Heart right ventricle (tissue), 16 donors: ENCODE measurements at regions not wholly inside any gene's neighbourhood (a gene's known extent, or its start where the extent isn't known, plus 50 kb on each side); places are given as distances from the start of the nearest gene placed in this dataset.

Source experiments
- ATAC-seq, 8 donors: fragments of 200-7000 bp; cut with Tn5 transposase; one replicate each; pipeline ENCODE4 v1.9.1; 2020; ENCODE audit warnings: mild to moderate bottlenecking in 8 of 8, moderate library complexity in 8 of 8, moderate number of reproducible peaks in 1 of 8
- DNase-seq, 2 donors: peaks; one replicate each; pipeline ENCODE4 v3.0.0-alpha.2; 2020
- H3K27ac ChIP-seq, 10 donors: fragments of 200-600 bp; sonication (generic) in 2 of 10; one replicate each; pipeline versions ENCODE4 v1.5.0 to v1.8.0; 2020 to 2022; ENCODE audit warnings: mild to moderate bottlenecking in 3 of 10
- H3K27me3 ChIP-seq, 7 donors: fragments of 200-600 bp; one replicate each; pipeline ENCODE4 v1.8.0; 2021 to 2022; ENCODE audit warnings: mild to moderate bottlenecking in 2 of 7
- H3K36me3 ChIP-seq, 9 donors: fragments of 200-600 bp; sonication (generic) in 1 of 9; one replicate each; pipeline versions ENCODE4 v1.5.0 to v1.8.0; 2020 to 2022; ENCODE audit warnings: mild to moderate bottlenecking in 2 of 9
- H3K4me1 ChIP-seq, 9 donors: fragments of 200-600 bp; sonication (generic) in 1 of 9; one replicate each; pipeline versions ENCODE4 v1.5.0 to v1.8.0; 2020 to 2022; ENCODE audit warnings: mild to moderate bottlenecking in 4 of 9
- H3K4me3 ChIP-seq, 10 donors: fragments of 200-600 bp; sonication (generic) in 2 of 10; one replicate each; pipeline versions ENCODE4 v1.5.0 to v1.8.0; 2020 to 2022; ENCODE audit warnings: mild to moderate bottlenecking in 7 of 10, moderate library complexity in 2 of 10
- H3K9me3 ChIP-seq, 11 donors: fragments of 200-600 bp in 10 of 11; sonication (generic) in 2 of 11; one replicate each; pipeline versions ENCODE4 v1.5.0 to v1.8.0; 2013 to 2022; ENCODE audit warnings: mild to moderate bottlenecking in 2 of 11, control low read depth in 1 of 11, moderate library complexity in 1 of 11
- WGBS, 2 donors: extraction: QIAGEN DNeasy Blood & Tissue Kit; methylation state at CpG; one replicate each; pipeline ENCODE4 v1.1.7; 2013; ENCODE audit warnings: inconsistent platforms in 1 of 2; 5-methylcytosine and 5-hydroxymethylcytosine counted together
- intact Hi-C, 10 donors: fragments of 100-400 bp; cut with DNase I; formaldehyde crosslinking; loops; one replicate each; pipeline versions ENCODE4 v1.11.1 to v1.14.2; 2022
- TF ChIP-seq, protein P1 (sequence below), 9 donors: fragments of 200-600 bp; sonication (generic) in 2 of 9; IDR thresholded peaks; one replicate each; pipeline versions ENCODE4 v1.5.0 to v1.8.0; 2021 to 2022; ENCODE audit warnings: antibody characterized with exemption in 9 of 9, mild to moderate bottlenecking in 5 of 9, moderate library complexity in 1 of 9
- donor health status: Arrhythmogenic right ventricular cardiomyopathy.
- donor health status: ischemic (EF 13 %, LVEDD 7.1; RV severe dilation, severe dysfunction).
- donor health status: healthy with polysubstance abuse.
- donor health status: DM: no; HTN: yes; CAD: no.
- donor health status: DM: no; HTN: no; CAD: no.
- donor health status: ischemic (EF 25% LVEDD 6.9; RV normal size, moderate dysfunction).
- donor health status: ischemic (EF 25% LVEDD 5.7; RV mildly dilated, moderate dysfunction).
- donor health status: healthy.
- donor health status: DM: yes; HTN: yes; CAD: no.
- donor health status: Ischemic cardiomyopathy.
- donor health status: ischemic (EF 35%, LVEDD 5.7; RV mildly dilated, moderate dysfunction).
- donor health status: nonischemic (EF 11% LVEDD 7.7; RV severe dilation, severe dysfunction).
- donor health status: DM: yes; HTN: yes; CAD: no.
- donor health status: PGD.
- donor health status: ischemic (EF 29% LVEDD 5.4; RV normal size, mild dysfunction).
- donor health status: nonischemic (EF 23%, LVEDD 6.1; RV moderate dilation, normal function).

DNA sequence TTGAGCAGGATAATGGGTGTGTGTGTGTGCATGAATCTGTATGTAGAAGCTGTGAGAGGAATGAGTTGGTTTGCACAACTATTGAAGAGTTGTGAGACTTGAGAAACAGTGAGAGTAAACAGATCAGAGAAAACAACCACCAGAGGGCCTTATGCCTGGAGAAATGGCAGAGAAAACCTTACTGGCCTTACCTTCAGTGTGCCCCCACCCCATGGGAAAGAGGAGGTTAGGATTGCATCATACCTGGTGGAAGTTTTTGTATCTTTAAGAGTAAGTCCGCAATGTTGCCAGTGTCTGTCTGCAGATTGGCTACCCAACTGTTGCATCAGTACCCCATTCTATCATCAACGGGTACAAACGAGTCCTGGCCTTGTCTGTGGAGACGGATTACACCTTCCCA lies 1909.4 kb upstream of the WWC1 start:
- no peaks in the 10 kb centered on the region for H3K36me3 ChIP-seq
- 62 to 71% methylated on average over 4 of the region's 4 CpGs for WGBS, 2 donors

DNA sequence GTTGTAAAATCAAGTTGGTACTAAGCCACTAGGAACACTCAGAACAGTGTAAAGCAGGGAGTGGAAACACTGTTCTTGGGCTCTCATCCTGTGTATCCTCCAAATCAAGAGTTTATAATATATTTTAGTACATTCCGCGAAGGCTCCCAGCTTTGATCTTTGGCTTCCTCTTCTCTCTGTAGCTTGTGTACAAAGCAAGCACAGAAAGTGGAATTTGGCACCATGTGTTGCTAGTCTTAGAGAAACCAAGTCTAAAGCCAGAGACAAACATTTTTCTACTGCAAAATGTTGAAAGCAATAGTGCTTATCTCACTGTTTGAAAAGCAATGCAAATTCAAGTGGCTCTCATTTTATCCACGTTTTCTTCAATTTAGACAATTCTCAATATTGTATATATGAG lies 1893.3 kb upstream of the WWC1 start:
- H3K4me3 ChIP-seq, result no peak overlapping the region
- WGBS, 2 donors, result 52 to 58% methylated on average over 3 of the region's 3 CpGs
- H3K9me3 ChIP-seq, result peaks cover 0 to 11% (median 0%) of the 10 kb centered on the region in 11 donors
- H3K36me3 ChIP-seq, result no peaks in the 10 kb centered on the region
- TF ChIP-seq, protein P1, sequence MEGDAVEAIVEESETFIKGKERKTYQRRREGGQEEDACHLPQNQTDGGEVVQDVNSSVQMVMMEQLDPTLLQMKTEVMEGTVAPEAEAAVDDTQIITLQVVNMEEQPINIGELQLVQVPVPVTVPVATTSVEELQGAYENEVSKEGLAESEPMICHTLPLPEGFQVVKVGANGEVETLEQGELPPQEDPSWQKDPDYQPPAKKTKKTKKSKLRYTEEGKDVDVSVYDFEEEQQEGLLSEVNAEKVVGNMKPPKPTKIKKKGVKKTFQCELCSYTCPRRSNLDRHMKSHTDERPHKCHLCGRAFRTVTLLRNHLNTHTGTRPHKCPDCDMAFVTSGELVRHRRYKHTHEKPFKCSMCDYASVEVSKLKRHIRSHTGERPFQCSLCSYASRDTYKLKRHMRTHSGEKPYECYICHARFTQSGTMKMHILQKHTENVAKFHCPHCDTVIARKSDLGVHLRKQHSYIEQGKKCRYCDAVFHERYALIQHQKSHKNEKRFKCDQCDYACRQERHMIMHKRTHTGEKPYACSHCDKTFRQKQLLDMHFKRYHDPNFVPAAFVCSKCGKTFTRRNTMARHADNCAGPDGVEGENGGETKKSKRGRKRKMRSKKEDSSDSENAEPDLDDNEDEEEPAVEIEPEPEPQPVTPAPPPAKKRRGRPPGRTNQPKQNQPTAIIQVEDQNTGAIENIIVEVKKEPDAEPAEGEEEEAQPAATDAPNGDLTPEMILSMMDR (IDR thresholded peaks at IDR 0.05), result no peak
- DNase-seq (no peak), ATAC-seq (no peak)
- no peaks in the 10 kb centered on the region for H3K27me3 ChIP-seq
- H3K4me1 ChIP-seq, result no peaks in the 10 kb centered on the region
- no peak overlapping the region for H3K27ac ChIP-seq
- intact Hi-C loops, result no loop called here

More for the DNA sequence above, 1909.4 kb upstream of the WWC1 start:
- TF ChIP-seq, protein P1 (IDR thresholded peaks at IDR 0.05), result no peak
- Histone ChIP-seq H3K4me3 (no peak overlapping the region), H3K9me3 (peaks cover 0 to 24% (median 0%) of the 10 kb centered on the region in 11 donors), H3K4me1 (no peaks in the 10 kb centered on the region), H3K27me3 (no peaks in the 10 kb centered on the region), H3K27ac (no peak overlapping the region)
- DNase-seq, result no peak
- intact Hi-C loops, result no loop called here
- ATAC-seq, result no peak

DNA sequence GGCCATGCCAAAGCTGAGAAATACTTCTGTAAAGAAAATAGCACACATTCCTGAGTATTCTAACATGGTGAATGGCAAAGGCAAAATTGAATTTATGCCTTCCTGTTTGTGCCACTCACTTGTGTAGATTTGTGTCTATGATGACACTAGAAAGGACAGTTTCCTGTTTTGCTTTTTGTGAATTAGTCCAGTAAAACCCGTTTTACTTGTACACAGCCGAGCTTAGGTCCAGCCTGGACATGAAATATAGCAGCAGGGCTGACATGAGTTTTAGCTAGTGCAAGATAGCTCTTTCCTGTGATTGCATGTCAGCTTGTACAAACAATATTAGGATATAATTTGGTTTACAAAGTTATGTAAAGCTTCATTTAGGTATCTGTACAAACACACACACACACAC lies 1891.7 kb upstream of the WWC1 start:
- TF ChIP-seq, protein P1 (IDR thresholded peaks at IDR 0.05), result no peak
- no peaks in the 10 kb centered on the region for H3K27me3 ChIP-seq
- H3K36me3 ChIP-seq, result no peaks in the 10 kb centered on the region
- H3K4me1 ChIP-seq, result no peaks in the 10 kb centered on the region
- peaks cover 0 to 11% (median 0%) of the 10 kb centered on the region in 11 donors for H3K9me3 ChIP-seq
- ATAC-seq, result no peak
- WGBS, 2 donors, result 39 to 52% methylated on average over 2 of the region's 2 CpGs
- no peak for DNase-seq
- no peak overlapping the region for H3K4me3 ChIP-seq
- H3K27ac ChIP-seq, result no peak overlapping the region
- intact Hi-C loops, result no loop called here

DNA sequence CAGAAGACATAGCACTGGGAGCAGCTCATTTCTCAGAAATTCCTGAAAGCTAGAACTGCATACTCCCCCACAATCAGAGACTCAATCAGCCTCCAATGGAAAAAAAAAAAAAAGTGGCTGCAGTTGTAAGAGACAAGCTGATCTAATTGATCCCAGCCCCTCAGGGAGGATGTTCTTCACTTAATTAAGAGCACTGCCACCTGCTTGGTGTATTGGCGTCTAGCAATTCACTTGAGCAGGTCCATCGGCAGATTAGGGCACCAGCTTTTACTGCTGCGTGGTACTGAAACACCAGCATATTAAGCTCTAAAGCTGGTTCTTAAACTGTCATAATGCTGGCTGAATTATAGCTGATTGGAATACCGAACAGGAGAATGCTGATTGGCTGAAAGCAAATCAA lies 1890.1 kb upstream of the WWC1 start:
- DNase-seq (no peak), ATAC-seq (no peak)
- H3K4me1 ChIP-seq, result no peaks in the 10 kb centered on the region
- no peak overlapping the region for H3K27ac ChIP-seq
- peaks cover 0 to under 1% (median 0%) of the 10 kb centered on the region in 11 donors for H3K9me3 ChIP-seq
- WGBS, 2 donors, result 78% methylated on average over 4 of the region's 4 CpGs
- no peaks in the 10 kb centered on the region for H3K36me3 ChIP-seq
- intact Hi-C loops, result no loop called here
- no peak overlapping the region for H3K4me3 ChIP-seq
- H3K27me3 ChIP-seq, result no peaks in the 10 kb centered on the region
- TF ChIP-seq, protein P1 (IDR thresholded peaks at IDR 0.05), result no peak
